ENCODE measurements at regions not wholly inside any gene's neighbourhood (a gene's known extent, or its start where the extent isn't known, plus 50 kb on each side); places are given as distances from the start of the nearest gene placed in this dataset.

- Histone ChIP-seq H3K4me3 (no peak overlapping the region), H3K27ac (no peak overlapping the region)
- TF ChIP-seq CTCF (IDR thresholded peaks at IDR 0.05) = no peak
- DNase-seq (ENCODE audit: low spot score) = no peak
Measured at GRCh38 chr22:23397613-23398567, 182.2 kb downstream of the IGLL1 start.

GRCh38 chr22:23397008-23397612, 183.0 kb downstream of the IGLL1 start:
- no peak overlapping the region for H3K27ac ChIP-seq
- DNase-seq (ENCODE audit: low spot score) = no peak
- no peak for TF ChIP-seq CTCF (IDR thresholded peaks at IDR 0.05)
- H3K4me3 ChIP-seq = no peak overlapping the region

GRCh38 chr22:23396362-23397007, 183.6 kb downstream of the IGLL1 start:
- Histone ChIP-seq H3K4me3 (no peak overlapping the region), H3K27ac (no peak overlapping the region)
- no peak for DNase-seq (ENCODE audit: low spot score)
- no peak for TF ChIP-seq CTCF (IDR thresholded peaks at IDR 0.05)

GRCh38 chr22:23395530-23396361, 184.3 kb downstream of the IGLL1 start:
- DNase-seq (ENCODE audit: low spot score) = no peak
- Histone ChIP-seq H3K4me3 (no peak overlapping the region), H3K27ac (no peak overlapping the region)
- TF ChIP-seq CTCF (IDR thresholded peaks at IDR 0.05) = no peak

GRCh38 chr22:23394525-23395326, 185.4 kb downstream of the IGLL1 start:
- Histone ChIP-seq H3K4me3 (no peak overlapping the region), H3K27ac (no peak overlapping the region)
- TF ChIP-seq CTCF (IDR thresholded peaks at IDR 0.05) = no peak
- DNase-seq (ENCODE audit: low spot score) = no peak

Data from coronary artery (tissue), 2 donors.